ENCODE measurements at regions not wholly inside any gene's neighbourhood (a gene's known extent, or its start where the extent isn't known, plus 50 kb on each side); places are given as distances from the start of the nearest gene placed in this dataset.

DNA sequence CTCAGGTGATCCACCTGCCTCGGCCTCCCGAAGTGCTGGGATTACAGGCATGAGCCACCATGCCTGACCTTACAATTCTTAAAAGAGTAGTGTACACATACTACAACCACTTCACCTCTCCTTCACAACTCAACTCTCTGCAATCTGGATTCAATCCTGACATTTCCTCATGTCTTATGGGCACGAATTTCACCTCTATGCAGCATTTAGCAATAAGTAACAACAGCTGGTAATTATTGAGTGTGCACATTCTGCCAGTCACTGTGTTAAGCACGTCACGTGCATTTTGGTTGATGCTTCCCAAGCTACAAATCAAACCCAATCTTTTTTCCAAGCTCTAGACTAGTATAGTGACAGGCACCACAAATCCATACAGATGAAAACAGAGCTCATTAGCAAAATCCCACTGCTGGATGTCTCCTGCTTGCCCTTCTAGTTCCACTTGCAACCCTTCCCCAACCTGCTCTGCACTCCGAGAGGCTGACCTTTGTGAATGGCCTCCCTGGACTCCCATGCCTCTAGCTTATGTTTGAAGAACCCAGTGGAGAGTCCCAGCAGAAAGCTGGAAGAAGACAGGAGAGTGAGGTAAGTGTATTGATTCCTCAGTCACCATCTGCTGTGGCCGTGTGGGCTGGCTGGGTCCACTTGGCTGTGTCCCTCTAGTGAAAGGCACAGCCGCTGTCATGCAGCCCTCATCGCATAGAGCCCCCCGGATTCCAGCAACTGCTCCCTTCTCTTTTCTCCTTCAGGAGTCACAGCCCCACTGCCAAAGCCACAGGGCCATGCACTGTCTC, 176.5 kb downstream of the MEX3B start:
- TF ChIP-seq, protein P1, sequence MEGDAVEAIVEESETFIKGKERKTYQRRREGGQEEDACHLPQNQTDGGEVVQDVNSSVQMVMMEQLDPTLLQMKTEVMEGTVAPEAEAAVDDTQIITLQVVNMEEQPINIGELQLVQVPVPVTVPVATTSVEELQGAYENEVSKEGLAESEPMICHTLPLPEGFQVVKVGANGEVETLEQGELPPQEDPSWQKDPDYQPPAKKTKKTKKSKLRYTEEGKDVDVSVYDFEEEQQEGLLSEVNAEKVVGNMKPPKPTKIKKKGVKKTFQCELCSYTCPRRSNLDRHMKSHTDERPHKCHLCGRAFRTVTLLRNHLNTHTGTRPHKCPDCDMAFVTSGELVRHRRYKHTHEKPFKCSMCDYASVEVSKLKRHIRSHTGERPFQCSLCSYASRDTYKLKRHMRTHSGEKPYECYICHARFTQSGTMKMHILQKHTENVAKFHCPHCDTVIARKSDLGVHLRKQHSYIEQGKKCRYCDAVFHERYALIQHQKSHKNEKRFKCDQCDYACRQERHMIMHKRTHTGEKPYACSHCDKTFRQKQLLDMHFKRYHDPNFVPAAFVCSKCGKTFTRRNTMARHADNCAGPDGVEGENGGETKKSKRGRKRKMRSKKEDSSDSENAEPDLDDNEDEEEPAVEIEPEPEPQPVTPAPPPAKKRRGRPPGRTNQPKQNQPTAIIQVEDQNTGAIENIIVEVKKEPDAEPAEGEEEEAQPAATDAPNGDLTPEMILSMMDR (IDR thresholded peaks at IDR 0.05; ENCODE audit: borderline replicate concordance, insufficient read depth, low read depth, low read length) = no peak
- H3K4me3 ChIP-seq (ENCODE audit: low read depth, low read length) = no peak overlapping the region

DNA sequence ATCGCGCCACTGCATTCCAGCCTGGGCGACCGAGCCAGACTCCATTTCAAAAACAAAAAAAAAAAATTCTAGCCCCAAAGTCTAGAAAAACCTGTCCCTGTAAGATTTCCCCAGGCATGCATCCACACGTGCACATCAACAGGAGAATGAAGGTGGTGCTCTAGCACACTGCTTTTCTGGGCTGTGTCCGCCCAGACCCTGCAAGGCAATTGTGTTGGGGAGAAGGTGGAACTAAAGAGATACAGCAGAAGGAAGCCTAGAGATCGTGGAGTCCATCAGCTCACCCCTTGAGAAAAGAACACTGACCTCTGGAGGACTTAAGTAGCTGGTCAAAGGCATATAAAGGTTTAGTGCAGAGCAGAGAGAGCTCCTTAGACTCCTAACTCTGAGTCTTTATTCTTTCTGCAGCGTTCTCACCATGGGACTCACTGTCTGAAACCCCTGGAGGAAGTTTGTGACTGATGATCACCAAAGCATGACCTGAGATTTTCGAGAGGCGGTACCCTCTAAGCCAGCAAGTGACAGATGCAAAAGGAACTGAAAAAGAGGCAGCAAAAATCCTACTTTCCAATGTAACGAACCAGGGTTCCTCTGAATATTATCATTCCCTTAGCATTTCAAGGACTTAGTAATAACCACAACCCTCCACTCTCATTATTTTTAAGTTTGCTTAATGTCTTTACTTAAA, 179.8 kb downstream of the MEX3B start:
- TF ChIP-seq, protein P1 (IDR thresholded peaks at IDR 0.05; ENCODE audit: borderline replicate concordance, insufficient read depth, low read depth, low read length) = no peak
- no peak overlapping the region for H3K4me3 ChIP-seq (ENCODE audit: low read depth, low read length)

DNA sequence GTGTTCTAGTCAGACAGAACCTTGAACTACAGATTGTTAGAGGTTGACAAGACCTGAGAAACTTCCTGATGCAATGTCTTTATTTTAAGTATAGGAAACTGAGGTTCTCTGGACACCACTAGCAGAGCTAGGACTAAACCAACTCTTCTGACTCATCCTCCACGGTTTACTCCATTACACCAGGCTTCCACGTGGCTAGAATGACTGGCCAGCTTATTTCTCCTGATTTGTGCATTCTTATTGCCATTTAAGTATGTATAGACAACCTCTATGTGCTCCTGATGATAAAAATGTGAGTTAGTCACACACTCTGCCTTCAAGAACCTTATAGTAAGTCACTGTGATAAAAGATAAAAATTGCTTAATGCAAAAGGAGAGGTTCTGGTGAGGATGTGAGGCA, 182.7 kb downstream of the MEX3B start:
- no peak overlapping the region for H3K4me3 ChIP-seq (ENCODE audit: low read depth, low read length)
- TF ChIP-seq, protein P1 (IDR thresholded peaks at IDR 0.05; ENCODE audit: borderline replicate concordance, insufficient read depth, low read depth, low read length) = no peak

DNA sequence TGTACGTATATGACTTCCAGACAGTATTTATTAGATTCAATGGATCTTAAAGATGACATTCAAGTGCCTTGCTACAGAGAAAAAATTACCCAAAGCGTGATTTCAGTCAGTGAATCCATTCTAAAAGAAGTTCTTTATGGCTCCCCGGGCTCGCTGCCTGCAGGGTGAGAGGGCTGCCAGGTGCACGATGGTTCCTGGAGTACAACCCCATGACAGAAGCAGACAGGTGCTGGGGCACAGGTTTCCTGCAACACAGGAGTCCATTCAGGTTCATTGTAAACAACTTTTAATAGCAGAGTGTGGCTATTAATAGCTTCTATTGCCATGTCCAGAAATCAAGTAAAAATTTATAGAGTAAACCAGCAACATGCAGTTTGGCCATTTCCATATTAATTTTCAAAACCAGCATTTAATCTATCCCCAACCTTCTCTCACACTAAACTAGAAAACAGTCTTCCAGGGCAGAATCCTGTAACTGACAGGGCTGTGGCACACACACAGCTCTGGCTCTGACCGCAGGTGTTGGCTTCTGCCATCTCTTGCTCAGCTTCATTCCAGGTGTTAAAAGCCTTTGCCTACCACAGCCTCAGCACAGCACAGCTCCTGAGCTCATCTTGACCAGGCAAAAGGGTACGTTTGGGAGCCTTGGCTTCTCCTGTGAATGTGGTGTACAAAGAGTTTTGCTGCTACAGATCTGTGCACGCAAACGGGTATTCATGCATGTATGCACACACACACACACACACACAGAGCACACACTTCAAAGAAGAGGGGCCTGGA, 185.9 kb downstream of the MEX3B start:
- TF ChIP-seq, protein P1 (IDR thresholded peaks at IDR 0.05; ENCODE audit: borderline replicate concordance, insufficient read depth, low read depth, low read length) = no peak
- no peak overlapping the region for H3K4me3 ChIP-seq (ENCODE audit: low read depth, low read length)

DNA sequence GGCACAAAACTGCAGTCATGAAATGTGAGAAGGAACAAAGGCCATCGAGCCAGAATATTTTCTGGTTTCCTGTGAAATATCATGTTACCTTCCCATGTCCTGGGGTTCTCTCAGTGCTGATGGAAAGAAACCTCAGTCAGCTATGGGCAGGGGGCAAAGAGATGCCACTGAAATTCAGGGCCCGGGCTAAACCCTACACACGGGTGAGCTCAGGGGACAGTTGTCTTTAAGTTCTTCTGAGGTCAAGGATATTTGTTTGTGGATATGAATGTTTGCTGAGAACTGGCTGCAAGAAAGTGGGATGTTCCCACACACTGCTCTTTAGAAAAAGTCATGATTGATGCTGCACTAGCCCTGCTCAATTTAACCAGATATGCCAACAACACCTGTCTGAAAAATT, 187.2 kb downstream of the MEX3B start:
- no peak overlapping the region for H3K4me3 ChIP-seq (ENCODE audit: low read depth, low read length)
- TF ChIP-seq, protein P1 (IDR thresholded peaks at IDR 0.05; ENCODE audit: borderline replicate concordance, insufficient read depth, low read depth, low read length) = no peak

DNA sequence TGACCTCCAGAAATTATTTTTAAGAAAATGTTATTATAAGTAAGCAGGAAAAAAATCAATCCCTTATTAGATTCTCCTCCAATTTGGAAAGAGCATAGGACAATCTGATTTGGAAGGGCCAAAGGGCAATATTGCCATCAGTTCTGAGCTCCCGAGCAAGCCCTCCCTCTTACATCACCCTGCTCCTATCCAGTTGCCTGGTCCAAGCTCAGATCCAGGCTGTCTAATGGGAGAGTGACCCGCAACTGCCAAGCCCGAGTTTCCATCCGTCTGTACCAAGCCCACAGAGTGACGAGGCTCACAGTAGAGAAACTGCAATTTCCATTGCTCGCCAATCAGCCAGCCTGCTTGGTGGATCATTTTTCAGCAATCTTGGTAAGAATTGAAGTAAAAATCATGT, 187.7 kb downstream of the MEX3B start:
- TF ChIP-seq, protein P1 (IDR thresholded peaks at IDR 0.05; ENCODE audit: borderline replicate concordance, insufficient read depth, low read depth, low read length) = no peak
- H3K4me3 ChIP-seq (ENCODE audit: low read depth, low read length) = no peak overlapping the region
